OCI-M1 (cell line): ENCODE measurements at regions not wholly inside any gene's neighbourhood (a gene's known extent, or its start where the extent isn't known, plus 50 kb on each side); places are given as distances from the start of the nearest gene placed in this dataset.
"Not testable (repeated sequence)": the region's sequence is repeated elsewhere in the genome, so short reads cannot be mapped to it uniquely, and the experiment has no call there.

Experiments
- DNase-seq: peaks from one replicate; lab custom pipeline; 2025; lab: John Stamatoyannopoulos, UW

GRCh38 chr9:95785209-95785608 is 90.3 kb upstream of the ERCC6L2 start:
- no peak for DNase-seq

GRCh38 chr9:95784318-95784717 is 91.2 kb upstream of the ERCC6L2 start:
- no peak for DNase-seq

GRCh38 chr9:95783426-95783975 is 92.0 kb upstream of the ERCC6L2 start:
- DNase-seq: peak; percentile 2

- DNase-seq: no peak
These were observed 94.7 kb upstream of the ERCC6L2 start for GRCh38 chr9:95780751-95781150.

- DNase-seq: no peak
These were observed 95.4 kb upstream of the ERCC6L2 start for GRCh38 chr9:95780121-95780520.

GRCh38 chr9:95779597-95779996 is 95.9 kb upstream of the ERCC6L2 start:
- not testable (repeated sequence) for DNase-seq

GRCh38 chr9:95778957-95779356 is 96.5 kb upstream of the ERCC6L2 start:
- peak; percentile 5 for DNase-seq

- no peak for DNase-seq
These were observed 98.4 kb upstream of the ERCC6L2 start for GRCh38 chr9:95777136-95777535.

GRCh38 chr9:95776176-95776575 is 99.3 kb upstream of the ERCC6L2 start:
- DNase-seq: no peak

GRCh38 chr9:95775191-95775590 is 100.3 kb upstream of the ERCC6L2 start:
- no peak for DNase-seq

GRCh38 chr9:95773053-95773418 is 102.5 kb upstream of the ERCC6L2 start:
- DNase-seq: no peak

- no peak for DNase-seq
These were observed 103.0 kb upstream of the ERCC6L2 start for GRCh38 chr9:95772320-95773052.

GRCh38 chr9:95771556-95772246 is 103.8 kb upstream of the ERCC6L2 start:
- DNase-seq: no peak

GRCh38 chr9:95770653-95771131 is 104.8 kb upstream of the ERCC6L2 start:
- no peak for DNase-seq

- no peak for DNase-seq
These were observed 105.5 kb upstream of the ERCC6L2 start for GRCh38 chr9:95769909-95770433.

- DNase-seq: no peak
These were observed 106.0 kb upstream of the ERCC6L2 start for GRCh38 chr9:95769473-95769872.

GRCh38 chr9:95766906-95767305 is 108.6 kb upstream of the ERCC6L2 start:
- DNase-seq: no peak

- no peak for DNase-seq
These were observed 110.8 kb upstream of the ERCC6L2 start for GRCh38 chr9:95764533-95765319.

- no peak for DNase-seq
These were observed 111.5 kb upstream of the ERCC6L2 start for GRCh38 chr9:95763983-95764382.

- DNase-seq: no peak
These were observed 112.5 kb upstream of the ERCC6L2 start for GRCh38 chr9:95763006-95763405.

GRCh38 chr9:95762322-95762721 is 113.2 kb upstream of the ERCC6L2 start:
- no peak for DNase-seq

GRCh38 chr9:95760791-95761190 is 114.7 kb upstream of the ERCC6L2 start:
- DNase-seq: no peak
